HepG2 (cell line): ENCODE measurements at regions not wholly inside any gene's neighbourhood (a gene's known extent, or its start where the extent isn't known, plus 50 kb on each side); places are given as distances from the start of the nearest gene placed in this dataset.

ENCODE experiments used
- CCAR2 ChIP-seq: fragments of 200-400 bp; formaldehyde crosslinking; optimal IDR thresholded peaks from 2 replicates; pipeline ENCODE3; 2018; ENCODE audit warnings: low read depth, mild to moderate bottlenecking, low read length, moderate library complexity
- KLF13 ChIP-seq: sonication (generic); formaldehyde crosslinking; IDR thresholded peaks from 2 replicates; pipeline ENCODE4 v1.4.0; 2020; ENCODE audit warnings: mild to moderate bottlenecking, missing genetic modification reagents
- RFX1 ChIP-seq: fragments of 450-650 bp; IDR thresholded peaks from 2 replicates; pipeline ENCODE4 v1.6.1; 2017
- TP53 ChIP-seq: sonication (generic); formaldehyde crosslinking; conservative IDR thresholded peaks from 2 replicates; pipeline ENCODE4 v1.4.0; 2020; ENCODE audit warnings: missing genetic modification reagents
- ZC3H4 ChIP-seq: sonication (generic); formaldehyde crosslinking; IDR thresholded peaks from 2 replicates; pipeline ENCODE4 v1.4.0; 2020; ENCODE audit warnings: missing genetic modification reagents, borderline replicate concordance
- ZNF407 ChIP-seq: sonication (generic); formaldehyde crosslinking; IDR thresholded peaks from one replicate; pipeline ENCODE4 v1.5.1; 2020; ENCODE audit warnings: mild to moderate bottlenecking, missing genetic modification reagents; ENCODE audit errors: not compliant biosample characterization
- ZSCAN12 ChIP-seq: sonication (generic); formaldehyde crosslinking; IDR thresholded peaks from 2 replicates; pipeline ENCODE4 v1.9.0; 2021; ENCODE audit warnings: mild to moderate bottlenecking, missing genetic modification reagents
- TF ChIP-seq, protein P1 (sequence below): sonication (generic); formaldehyde crosslinking; IDR thresholded peaks from 2 replicates; pipeline ENCODE4 v1.5.1; 2020; ENCODE audit warnings: missing genetic modification reagents, mild to moderate bottlenecking, borderline replicate concordance
- TF ChIP-seq, protein P2 (sequence below): sonication (generic); formaldehyde crosslinking; IDR thresholded peaks from 2 replicates; pipeline ENCODE4 v1.8.0; 2022; ENCODE audit warnings: mild to moderate bottlenecking, missing genetic modification reagents, borderline replicate concordance

GRCh38 chr12:98385641-98386040 lies 129.7 kb upstream of the TMPO start (continued):
- TF ChIP-seq TP53 (no peak), KLF13 (no peak), CCAR2 (no peak), RFX1 (no peak), ZC3H4 (CRISPR knock-in tag) (no peak), ZNF407 (CRISPR knock-in tag) (no peak), ZSCAN12 (CRISPR knock-in tag) (no peak)
- TF ChIP-seq, protein P1, sequence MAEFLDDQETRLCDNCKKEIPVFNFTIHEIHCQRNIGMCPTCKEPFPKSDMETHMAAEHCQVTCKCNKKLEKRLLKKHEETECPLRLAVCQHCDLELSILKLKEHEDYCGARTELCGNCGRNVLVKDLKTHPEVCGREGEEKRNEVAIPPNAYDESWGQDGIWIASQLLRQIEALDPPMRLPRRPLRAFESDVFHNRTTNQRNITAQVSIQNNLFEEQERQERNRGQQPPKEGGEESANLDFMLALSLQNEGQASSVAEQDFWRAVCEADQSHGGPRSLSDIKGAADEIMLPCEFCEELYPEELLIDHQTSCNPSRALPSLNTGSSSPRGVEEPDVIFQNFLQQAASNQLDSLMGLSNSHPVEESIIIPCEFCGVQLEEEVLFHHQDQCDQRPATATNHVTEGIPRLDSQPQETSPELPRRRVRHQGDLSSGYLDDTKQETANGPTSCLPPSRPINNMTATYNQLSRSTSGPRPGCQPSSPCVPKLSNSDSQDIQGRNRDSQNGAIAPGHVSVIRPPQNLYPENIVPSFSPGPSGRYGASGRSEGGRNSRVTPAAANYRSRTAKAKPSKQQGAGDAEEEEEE (CRISPR knock-in tag): no peak
- TF ChIP-seq, protein P2, sequence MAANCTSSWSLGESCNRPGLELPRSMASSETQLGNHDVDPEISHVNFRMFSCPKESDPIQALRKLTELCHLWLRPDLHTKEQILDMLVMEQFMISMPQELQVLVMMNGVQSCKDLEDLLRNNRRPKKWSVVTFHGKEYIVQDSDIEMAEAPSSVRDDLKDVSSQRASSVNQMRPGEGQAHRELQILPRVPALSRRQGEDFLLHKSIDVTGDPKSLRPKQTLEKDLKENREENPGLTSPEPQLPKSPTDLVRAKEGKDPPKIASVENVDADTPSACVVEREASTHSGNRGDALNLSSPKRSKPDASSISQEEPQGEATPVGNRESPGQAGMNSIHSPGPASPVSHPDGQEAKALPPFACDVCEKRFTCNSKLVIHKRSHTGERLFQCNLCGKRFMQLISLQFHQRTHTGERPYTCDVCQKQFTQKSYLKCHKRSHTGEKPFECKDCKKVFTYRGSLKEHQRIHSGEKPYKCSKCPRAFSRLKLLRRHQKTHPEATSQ (CRISPR knock-in tag): no peak
